SK-N-SH treated with all-trans-retinoic acid at 6 μM for 48 hours (cell line): ENCODE measurements at regions not wholly inside any gene's neighbourhood (a gene's known extent, or its start where the extent isn't known, plus 50 kb on each side); places are given as distances from the start of the nearest gene placed in this dataset.

Experiments used
- ATAC-seq: fragments of 200-7000 bp; cut with Tn5 transposase; 3 replicates; pipeline ENCODE4 v1.9.1; 2020; ENCODE audit warnings: mild to moderate bottlenecking, moderate library complexity
- ARNTL ChIP-seq: fragments of 450-650 bp; formaldehyde crosslinking; IDR thresholded peaks from 2 replicates; pipeline ENCODE4 v1.5.0; 2020; ENCODE audit warnings: low read depth, mild to moderate bottlenecking, moderate library complexity, borderline replicate concordance
- BACH2 ChIP-seq: fragments of 250-450 bp; sonication (Bioruptor Pico); IDR thresholded peaks from 2 replicates; pipeline ENCODE4 v1.9.0; 2021; ENCODE audit warnings: mild to moderate bottlenecking, borderline replicate concordance
- CSDC2 ChIP-seq: fragments of 250-450 bp; sonication (Bioruptor Pico); IDR thresholded peaks from 2 replicates; pipeline ENCODE4 v1.5.0; 2020; ENCODE audit warnings: mild to moderate bottlenecking, moderate library complexity
- CSRNP3 ChIP-seq: fragments of 250-450 bp; sonication (Bioruptor Pico); IDR thresholded peaks from 2 replicates; pipeline ENCODE4 v1.5.1; 2021; ENCODE audit warnings: mild to moderate bottlenecking, moderate library complexity
- ESRRG ChIP-seq: fragments of 250-450 bp; sonication (Bioruptor Pico); IDR thresholded peaks from 2 replicates; pipeline ENCODE4 v1.6.1; 2021; ENCODE audit warnings: mild to moderate bottlenecking
- GLIS3 ChIP-seq: fragments of 250-450 bp; sonication (Bioruptor Pico); IDR thresholded peaks from 2 replicates; pipeline ENCODE4 v1.5.0; 2020; ENCODE audit warnings: mild to moderate bottlenecking, moderate library complexity
- ISL1 ChIP-seq: fragments of 250-450 bp; sonication (Bioruptor Pico); IDR thresholded peaks from 2 replicates; pipeline ENCODE4 v2.1.2; 2022; ENCODE audit warnings: mild to moderate bottlenecking, moderate library complexity
- OSR1 ChIP-seq: fragments of 250-450 bp; sonication (Bioruptor Pico); IDR thresholded peaks from 2 replicates; pipeline ENCODE4 v1.8.0; 2022; ENCODE audit warnings: moderate library complexity, mild to moderate bottlenecking, inconsistent platforms
- PPARA ChIP-seq: fragments of 250-450 bp; sonication (Bioruptor Pico); IDR thresholded peaks from 2 replicates; pipeline ENCODE4 v1.5.0; 2020; ENCODE audit warnings: mild to moderate bottlenecking, borderline replicate concordance
- RARB ChIP-seq: fragments of 250-450 bp; sonication (Bioruptor Pico); IDR thresholded peaks from 2 replicates; pipeline ENCODE4 v1.8.0; 2021; ENCODE audit warnings: mild to moderate bottlenecking, moderate library complexity
- SNAI2 ChIP-seq: fragments of 250-450 bp; sonication (Bioruptor Pico); IDR thresholded peaks from 2 replicates; pipeline ENCODE4 v1.5.0; 2020; ENCODE audit warnings: mild to moderate bottlenecking, moderate library complexity
- TCF4 ChIP-seq: fragments of 250-450 bp; sonication (Bioruptor Pico); IDR thresholded peaks from 2 replicates; pipeline ENCODE4 v1.8.0; 2021; ENCODE audit warnings: mild to moderate bottlenecking, moderate library complexity, borderline replicate concordance
- TOX ChIP-seq: fragments of 250-450 bp; sonication (Bioruptor Pico); IDR thresholded peaks from 2 replicates; pipeline ENCODE4 v1.8.0; 2021; ENCODE audit warnings: mild to moderate bottlenecking, moderate library complexity, borderline replicate concordance
- TSHZ2 ChIP-seq: fragments of 250-450 bp; sonication (Bioruptor Pico); IDR thresholded peaks from 2 replicates; pipeline ENCODE4 v1.5.0; 2020; ENCODE audit warnings: mild to moderate bottlenecking, moderate library complexity
- ZC3H10 ChIP-seq: fragments of 250-450 bp; sonication (Bioruptor Pico); IDR thresholded peaks from 2 replicates; pipeline ENCODE4 v1.5.1; 2021; ENCODE audit warnings: mild to moderate bottlenecking, moderate library complexity
- ZFP3 ChIP-seq: fragments of 250-450 bp; sonication (Bioruptor Pico); IDR thresholded peaks from 2 replicates; pipeline ENCODE4 v1.5.0; 2020; ENCODE audit warnings: mild to moderate bottlenecking, moderate library complexity
- ZFP30 ChIP-seq: fragments of 450-650 bp; formaldehyde crosslinking; IDR thresholded peaks from 2 replicates; pipeline ENCODE4 v1.5.0; 2022; ENCODE audit warnings: mild to moderate bottlenecking, moderate library complexity
- ZNF565 ChIP-seq: fragments of 450-650 bp; formaldehyde crosslinking; conservative IDR thresholded peaks from 2 replicates; pipeline ENCODE4 v1.5.0; 2020; ENCODE audit warnings: low read depth, mild to moderate bottlenecking, moderate library complexity
- ZNF70 ChIP-seq: fragments of 450-650 bp; formaldehyde crosslinking; IDR thresholded peaks from 2 replicates; pipeline ENCODE4 v1.5.0; 2020; ENCODE audit warnings: mild to moderate bottlenecking, moderate library complexity
- ZNF8 ChIP-seq: fragments of 450-650 bp; formaldehyde crosslinking; IDR thresholded peaks from 2 replicates; pipeline ENCODE4 v1.5.0; 2020; ENCODE audit warnings: mild to moderate bottlenecking, moderate library complexity
- TF ChIP-seq, protein P1 (sequence below): fragments of 250-450 bp; sonication (Bioruptor Pico); IDR thresholded peaks from 2 replicates; pipeline ENCODE4 v1.8.0; 2020; ENCODE audit warnings: mild to moderate bottlenecking, moderate library complexity, borderline replicate concordance
- TF ChIP-seq, protein P2 (sequence below): fragments of 250-450 bp; sonication (Bioruptor Pico); IDR thresholded peaks from 2 replicates; pipeline ENCODE4 v1.8.0; 2021; ENCODE audit warnings: low read depth, mild to moderate bottlenecking, moderate library complexity, borderline replicate concordance
- TF ChIP-seq, protein P3 (sequence below): fragments of 250-450 bp; sonication (Bioruptor Pico); IDR thresholded peaks from 2 replicates; pipeline ENCODE4 v1.5.1; 2020; ENCODE audit warnings: low read depth, mild to moderate bottlenecking, moderate library complexity

GRCh38 chr4:116516711-116517110 is 568.7 kb downstream of the TRAM1L1 start:
- TF ChIP-seq ZNF565 (no peak), GLIS3 (CRISPR knock-in tag) (no peak), ZNF70 (CRISPR knock-in tag) (no peak), RARB (no peak), BACH2 (CRISPR knock-in tag) (no peak), ZNF8 (CRISPR knock-in tag) (no peak), CSRNP3 (CRISPR knock-in tag) (no peak), TSHZ2 (CRISPR knock-in tag) (no peak)
- TF ChIP-seq, protein P1, sequence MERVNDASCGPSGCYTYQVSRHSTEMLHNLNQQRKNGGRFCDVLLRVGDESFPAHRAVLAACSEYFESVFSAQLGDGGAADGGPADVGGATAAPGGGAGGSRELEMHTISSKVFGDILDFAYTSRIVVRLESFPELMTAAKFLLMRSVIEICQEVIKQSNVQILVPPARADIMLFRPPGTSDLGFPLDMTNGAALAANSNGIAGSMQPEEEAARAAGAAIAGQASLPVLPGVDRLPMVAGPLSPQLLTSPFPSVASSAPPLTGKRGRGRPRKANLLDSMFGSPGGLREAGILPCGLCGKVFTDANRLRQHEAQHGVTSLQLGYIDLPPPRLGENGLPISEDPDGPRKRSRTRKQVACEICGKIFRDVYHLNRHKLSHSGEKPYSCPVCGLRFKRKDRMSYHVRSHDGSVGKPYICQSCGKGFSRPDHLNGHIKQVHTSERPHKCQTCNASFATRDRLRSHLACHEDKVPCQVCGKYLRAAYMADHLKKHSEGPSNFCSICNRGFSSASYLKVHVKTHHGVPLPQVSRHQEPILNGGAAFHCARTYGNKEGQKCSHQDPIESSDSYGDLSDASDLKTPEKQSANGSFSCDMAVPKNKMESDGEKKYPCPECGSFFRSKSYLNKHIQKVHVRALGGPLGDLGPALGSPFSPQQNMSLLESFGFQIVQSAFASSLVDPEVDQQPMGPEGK (CRISPR knock-in tag): no peak
- TF ChIP-seq, protein P2, sequence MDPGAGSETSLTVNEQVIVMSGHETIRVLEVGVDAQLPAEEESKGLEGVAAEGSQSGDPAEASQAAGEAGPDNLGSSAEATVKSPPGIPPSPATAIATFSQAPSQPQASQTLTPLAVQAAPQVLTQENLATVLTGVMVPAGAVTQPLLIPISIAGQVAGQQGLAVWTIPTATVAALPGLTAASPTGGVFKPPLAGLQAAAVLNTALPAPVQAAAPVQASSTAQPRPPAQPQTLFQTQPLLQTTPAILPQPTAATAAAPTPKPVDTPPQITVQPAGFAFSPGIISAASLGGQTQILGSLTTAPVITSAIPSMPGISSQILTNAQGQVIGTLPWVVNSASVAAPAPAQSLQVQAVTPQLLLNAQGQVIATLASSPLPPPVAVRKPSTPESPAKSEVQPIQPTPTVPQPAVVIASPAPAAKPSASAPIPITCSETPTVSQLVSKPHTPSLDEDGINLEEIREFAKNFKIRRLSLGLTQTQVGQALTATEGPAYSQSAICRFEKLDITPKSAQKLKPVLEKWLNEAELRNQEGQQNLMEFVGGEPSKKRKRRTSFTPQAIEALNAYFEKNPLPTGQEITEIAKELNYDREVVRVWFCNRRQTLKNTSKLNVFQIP (CRISPR knock-in tag): no peak
- TF ChIP-seq, all 23 proteins: peak for 0
- no peak for ATAC-seq

- no peak for TF ChIP-seq ZFP3 (CRISPR knock-in tag)
- TF ChIP-seq PPARA (CRISPR knock-in tag): no peak
- no peak for TF ChIP-seq OSR1 (CRISPR knock-in tag)
- no peak for TF ChIP-seq TCF4
- TF ChIP-seq TOX (CRISPR knock-in tag): no peak
- TF ChIP-seq SNAI2 (CRISPR knock-in tag): no peak
- no peak for TF ChIP-seq ZC3H10
- TF ChIP-seq, protein P3, sequence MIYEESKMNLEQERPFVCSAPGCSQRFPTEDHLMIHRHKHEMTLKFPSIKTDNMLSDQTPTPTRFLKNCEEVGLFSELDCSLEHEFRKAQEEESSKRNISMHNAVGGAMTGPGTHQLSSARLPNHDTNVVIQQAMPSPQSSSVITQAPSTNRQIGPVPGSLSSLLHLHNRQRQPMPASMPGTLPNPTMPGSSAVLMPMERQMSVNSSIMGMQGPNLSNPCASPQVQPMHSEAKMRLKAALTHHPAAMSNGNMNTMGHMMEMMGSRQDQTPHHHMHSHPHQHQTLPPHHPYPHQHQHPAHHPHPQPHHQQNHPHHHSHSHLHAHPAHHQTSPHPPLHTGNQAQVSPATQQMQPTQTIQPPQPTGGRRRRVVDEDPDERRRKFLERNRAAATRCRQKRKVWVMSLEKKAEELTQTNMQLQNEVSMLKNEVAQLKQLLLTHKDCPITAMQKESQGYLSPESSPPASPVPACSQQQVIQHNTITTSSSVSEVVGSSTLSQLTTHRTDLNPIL (CRISPR knock-in tag): no peak
- no peak for TF ChIP-seq ZFP30 (CRISPR knock-in tag)
- TF ChIP-seq ESRRG (CRISPR knock-in tag): no peak
- no peak for TF ChIP-seq BACH2 (CRISPR knock-in tag)
- TF ChIP-seq CSDC2 (CRISPR knock-in tag): no peak
- no peak for TF ChIP-seq ISL1 (CRISPR knock-in tag)
- no peak for TF ChIP-seq ZNF70 (CRISPR knock-in tag)
- no peak for ATAC-seq
Observed at GRCh38 chr4:116515959-116516358, 569.4 kb downstream of the TRAM1L1 start.

GRCh38 chr4:116512552-116512951 is 572.8 kb downstream of the TRAM1L1 start:
- TF ChIP-seq GLIS3 (CRISPR knock-in tag) (no peak), OSR1 (CRISPR knock-in tag) (no peak), ZC3H10 (no peak), ARNTL (CRISPR knock-in tag) (no peak), ISL1 (CRISPR knock-in tag) (no peak)
- TF ChIP-seq, protein P1 (CRISPR knock-in tag): no peak
- no peak for ATAC-seq
